Astrocyte of the spinal cord (primary cell): ENCODE measurements at regions not wholly inside any gene's neighbourhood (a gene's known extent, or its start where the extent isn't known, plus 50 kb on each side); places are given as distances from the start of the nearest gene placed in this dataset.
A peak's percentile ranks its signal among the peaks of the same experiment; 100 is the strongest.

ENCODE experiments used
- DNase-seq: peaks from one replicate; pipeline ENCODE4 v3.0.0; 2011; ENCODE audit warnings: low read depth, low spot score
- H3K4me3 ChIP-seq: 2 replicates; pipeline ENCODE4 v1.5.1; 2011; ENCODE audit warnings: low read depth, mild to moderate bottlenecking, low read length, moderate library complexity
- in situ Hi-C: cut with HindIII; loops from 2 replicates; pipeline ENCODE4 v1.10.0; 2017; ENCODE audit warnings: low sequenced_read_pairs
- TF ChIP-seq, protein P1 (sequence below): IDR thresholded peaks from 2 replicates; pipeline ENCODE4 v1.5.1; 2012; ENCODE audit warnings: low read depth, mild to moderate bottlenecking, low read length, inconsistent platforms

DNA sequence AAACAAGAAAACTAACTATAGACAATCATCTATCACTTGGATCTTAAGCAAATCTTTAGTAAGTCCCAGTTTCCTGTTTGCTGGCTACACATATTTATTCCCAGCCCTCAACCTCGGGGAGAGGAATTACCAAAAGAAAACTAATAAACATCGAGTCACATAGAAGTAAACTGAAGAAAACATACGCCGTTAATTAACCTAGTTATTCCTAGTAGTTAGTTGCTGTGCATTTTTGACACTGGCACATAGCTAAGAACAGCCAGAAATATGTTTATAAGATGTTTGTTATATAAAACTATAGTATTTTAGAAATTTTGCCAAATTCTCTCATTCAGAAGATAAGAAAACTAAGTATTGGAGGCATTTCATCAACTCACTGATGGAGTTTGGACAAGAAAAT, 407.2 kb upstream of the ARHGEF26 start:
- DNase-seq = no peak
- in situ Hi-C loops = no loop called here
- H3K4me3 ChIP-seq = no peak overlapping the region
- TF ChIP-seq, protein P1, sequence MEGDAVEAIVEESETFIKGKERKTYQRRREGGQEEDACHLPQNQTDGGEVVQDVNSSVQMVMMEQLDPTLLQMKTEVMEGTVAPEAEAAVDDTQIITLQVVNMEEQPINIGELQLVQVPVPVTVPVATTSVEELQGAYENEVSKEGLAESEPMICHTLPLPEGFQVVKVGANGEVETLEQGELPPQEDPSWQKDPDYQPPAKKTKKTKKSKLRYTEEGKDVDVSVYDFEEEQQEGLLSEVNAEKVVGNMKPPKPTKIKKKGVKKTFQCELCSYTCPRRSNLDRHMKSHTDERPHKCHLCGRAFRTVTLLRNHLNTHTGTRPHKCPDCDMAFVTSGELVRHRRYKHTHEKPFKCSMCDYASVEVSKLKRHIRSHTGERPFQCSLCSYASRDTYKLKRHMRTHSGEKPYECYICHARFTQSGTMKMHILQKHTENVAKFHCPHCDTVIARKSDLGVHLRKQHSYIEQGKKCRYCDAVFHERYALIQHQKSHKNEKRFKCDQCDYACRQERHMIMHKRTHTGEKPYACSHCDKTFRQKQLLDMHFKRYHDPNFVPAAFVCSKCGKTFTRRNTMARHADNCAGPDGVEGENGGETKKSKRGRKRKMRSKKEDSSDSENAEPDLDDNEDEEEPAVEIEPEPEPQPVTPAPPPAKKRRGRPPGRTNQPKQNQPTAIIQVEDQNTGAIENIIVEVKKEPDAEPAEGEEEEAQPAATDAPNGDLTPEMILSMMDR = no peak

DNA sequence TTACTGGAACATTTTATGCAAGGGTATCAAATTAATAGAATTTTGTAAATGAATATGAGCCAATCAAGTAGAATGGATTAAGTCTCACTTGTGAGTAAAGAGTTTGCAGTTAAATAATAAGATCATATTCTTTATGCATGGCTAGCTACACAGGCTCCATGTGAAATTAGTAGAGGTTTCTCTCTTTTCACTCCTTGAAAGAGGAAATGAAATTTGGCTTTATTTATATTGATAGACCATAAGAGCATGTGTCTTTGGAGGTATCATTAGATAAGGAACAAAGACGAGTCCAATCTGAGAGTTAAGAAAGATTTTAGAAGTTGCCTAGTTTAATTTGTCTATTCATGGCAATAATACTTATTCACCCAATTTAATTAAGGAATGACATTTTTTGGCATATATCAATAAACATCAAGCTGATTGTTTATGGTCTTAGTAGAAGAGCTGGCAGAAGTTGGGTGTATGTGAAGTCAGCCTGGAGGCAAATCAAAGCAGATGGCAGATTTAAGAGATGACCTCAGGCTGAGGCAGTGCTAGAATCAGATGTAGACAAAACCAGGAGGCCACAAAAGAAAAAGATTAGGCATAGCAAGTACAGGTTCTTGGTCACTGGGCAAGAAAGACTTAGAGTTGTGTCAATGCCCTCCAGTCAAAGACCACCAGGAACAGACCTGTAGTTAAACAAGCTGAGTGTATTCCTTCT, 406.5 kb upstream of the ARHGEF26 start:
- in situ Hi-C loops = no loop called here
- TF ChIP-seq, protein P1 = no peak
- DNase-seq = no peak
- H3K4me3 ChIP-seq = no peak overlapping the region

DNA sequence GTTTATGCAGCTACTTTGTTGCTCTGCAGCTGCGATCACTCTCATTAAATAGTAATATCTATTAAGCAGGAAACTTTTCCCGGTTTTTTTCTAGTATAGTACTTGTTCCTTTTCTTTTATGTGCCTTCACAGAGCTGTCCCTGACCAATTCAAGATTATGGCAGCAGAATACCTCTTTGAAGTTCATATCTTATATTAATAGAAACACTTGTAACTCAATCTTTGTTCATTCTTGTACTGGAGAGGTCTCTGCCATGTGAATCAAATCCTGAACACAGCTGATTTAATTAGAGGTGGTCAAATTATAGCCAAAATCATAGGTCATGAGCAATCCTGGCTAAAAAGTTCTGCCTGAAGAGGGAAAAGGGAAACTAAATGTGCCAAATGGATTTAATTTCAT, 399.0 kb upstream of the ARHGEF26 start:
- TF ChIP-seq, protein P1 = no peak
- in situ Hi-C loops = no loop called here
- DNase-seq = no peak
- no peak overlapping the region for H3K4me3 ChIP-seq

DNA sequence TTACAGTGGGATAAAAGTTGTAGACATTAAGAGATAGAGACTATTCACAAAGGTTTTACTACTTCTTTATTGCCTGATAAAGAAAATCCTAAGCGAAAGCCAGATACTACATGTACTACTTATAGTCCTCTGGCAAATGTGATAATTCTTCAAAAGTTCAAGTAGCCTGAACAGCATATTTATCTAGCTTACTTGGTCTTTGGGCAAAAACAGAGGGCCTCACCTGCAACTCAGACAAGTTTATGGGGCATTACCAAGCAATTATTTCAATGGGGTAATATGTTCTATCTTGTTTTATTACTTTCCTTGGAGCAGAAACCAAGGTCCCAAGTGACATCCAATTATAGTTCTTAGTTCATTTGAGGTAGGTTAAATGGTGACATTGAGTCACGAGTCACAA, 390.1 kb upstream of the ARHGEF26 start:
- TF ChIP-seq, protein P1 = no peak
- no peak for DNase-seq
- H3K4me3 ChIP-seq = no peak overlapping the region
- in situ Hi-C loops = no loop called here

DNA sequence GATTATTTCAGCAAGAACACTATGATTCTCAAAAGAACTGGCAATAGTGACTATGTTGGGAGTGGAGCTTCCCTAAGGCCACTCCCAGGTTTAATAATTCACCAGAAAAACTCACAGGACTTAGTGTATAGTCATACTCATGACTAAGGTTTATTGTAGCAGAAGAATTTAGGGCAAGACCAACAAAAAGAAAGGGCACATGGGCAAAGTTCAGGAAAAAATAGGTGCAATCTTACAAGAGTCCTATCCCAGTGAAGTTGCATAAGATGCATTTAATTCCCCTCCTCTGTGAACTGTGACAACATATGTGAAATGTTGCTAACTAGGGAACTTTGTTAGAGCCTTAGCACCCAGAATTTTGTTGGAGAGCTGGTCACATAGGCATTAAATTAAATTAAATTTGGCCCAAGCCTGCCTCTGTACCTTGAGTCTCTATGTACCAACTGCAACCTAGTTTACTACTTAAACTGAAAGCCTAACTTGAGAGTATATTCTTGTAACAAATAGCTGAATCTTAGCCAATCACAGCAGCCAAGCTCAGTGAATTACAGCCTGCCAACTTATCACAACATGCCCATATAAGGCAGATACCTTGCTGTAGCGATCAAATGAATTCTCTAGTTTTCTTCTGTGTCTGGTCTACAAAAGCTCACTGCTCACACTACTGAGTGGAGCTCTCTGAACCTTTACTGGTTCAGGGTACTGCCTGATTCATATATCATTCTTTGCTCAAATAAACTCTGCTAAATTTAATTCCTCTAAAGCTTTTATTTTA, 386.2 kb upstream of the ARHGEF26 start:
- TF ChIP-seq, protein P1 = no peak
- no peak overlapping the region for H3K4me3 ChIP-seq
- DNase-seq = peak; percentile 28
- in situ Hi-C loops = no loop called here

DNA sequence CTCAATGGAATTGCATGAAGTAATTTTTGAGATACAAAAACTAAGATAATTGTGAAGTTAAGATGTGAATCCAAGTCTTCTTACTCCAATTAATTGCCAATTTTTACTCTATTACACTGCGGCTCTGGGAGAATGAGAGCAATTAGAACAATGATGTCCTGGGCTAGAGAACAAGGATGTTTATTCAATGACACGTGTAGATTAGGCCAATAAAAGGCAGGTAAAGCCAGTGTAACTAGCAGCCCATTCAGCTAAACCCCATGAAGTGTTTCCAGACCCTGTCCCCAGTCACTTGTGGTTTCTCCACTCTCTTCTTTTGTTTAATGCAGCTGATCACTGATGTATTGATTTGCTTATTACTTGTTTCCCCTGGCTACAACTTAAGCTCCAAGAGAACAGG, 381.1 kb upstream of the ARHGEF26 start:
- no peak overlapping the region for H3K4me3 ChIP-seq
- TF ChIP-seq, protein P1 = no peak
- in situ Hi-C loops = no loop called here
- DNase-seq = no peak
